GM06990 (cell line): ENCODE measurements at regions not wholly inside any gene's neighbourhood (a gene's known extent, or its start where the extent isn't known, plus 50 kb on each side); places are given as distances from the start of the nearest gene placed in this dataset.
"Not testable (repeated sequence)": the region's sequence is repeated elsewhere in the genome, so short reads cannot be mapped to it uniquely, and the experiment has no call there.

Experiments
- DNase-seq: peaks from one replicate; pipeline ENCODE4 v3.0.0-alpha.2; 2011; ENCODE audit not compliant: insufficient read length; ENCODE audit errors: extremely low read depth
- H3K27me3 ChIP-seq: replicated peaks from 2 replicates; pipeline ENCODE4 v1.6.0; 2011; ENCODE audit warnings: low read length; ENCODE audit not compliant: control insufficient read depth, insufficient read depth
- H3K36me3 ChIP-seq: 2 replicates; pipeline ENCODE4 v1.5.1; 2011; ENCODE audit warnings: low read length; ENCODE audit not compliant: control insufficient read depth, insufficient read depth
- H3K4me3 ChIP-seq: replicated peaks from 2 replicates; pipeline ENCODE4 v1.5.1; 2011; ENCODE audit warnings: low read depth, mild to moderate bottlenecking, control low read depth, low read length
- CTCF ChIP-seq: IDR thresholded peaks from 2 replicates; pipeline ENCODE4 v1.5.1; 2011; ENCODE audit warnings: low read length, control low read depth, mild to moderate bottlenecking, inconsistent platforms; ENCODE audit not compliant: insufficient read depth, poor library complexity, severe bottlenecking

DNA sequence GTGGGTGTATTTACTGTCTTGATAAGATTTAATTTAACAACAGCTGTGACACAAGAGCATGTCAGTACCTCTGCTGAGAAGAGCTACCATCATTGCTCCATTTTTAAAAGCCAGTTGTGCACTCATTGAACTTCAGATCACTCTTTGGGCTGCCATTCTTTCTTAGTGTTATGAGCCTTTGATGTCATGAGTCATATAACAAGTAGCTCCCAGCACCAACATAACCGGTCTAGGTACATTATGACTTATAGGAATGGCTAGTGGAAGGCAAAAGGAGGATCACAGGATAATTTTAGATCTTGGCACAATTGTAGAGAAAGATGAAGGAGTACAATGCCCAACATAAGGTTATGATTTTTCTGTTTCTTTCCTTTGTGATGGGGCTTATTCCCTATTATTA is 170.8 kb upstream of the FBN2 start:
- DNase-seq: no peak

DNA sequence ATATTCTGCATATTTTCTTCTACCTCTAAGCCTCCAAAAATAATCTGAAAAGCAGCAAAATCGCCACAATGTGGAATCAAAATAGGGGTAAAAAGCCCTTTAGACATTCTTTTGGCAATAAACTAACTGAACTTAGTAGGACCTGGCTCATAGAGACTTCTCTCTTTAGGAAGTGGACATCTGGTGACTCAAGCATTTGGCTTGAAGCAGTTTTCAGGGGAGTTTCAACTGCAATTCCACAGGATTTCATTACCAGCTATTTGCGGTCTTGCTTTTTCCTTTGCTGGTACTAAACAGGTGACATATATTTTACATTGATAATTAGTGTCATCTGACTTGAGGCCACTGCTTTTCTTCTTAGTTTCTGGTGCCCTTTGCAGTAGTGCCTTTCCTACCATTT is 173.2 kb upstream of the FBN2 start:
- Histone ChIP-seq H3K36me3 (no peaks in the 10 kb centered on the region), H3K27me3 (no peaks in the 10 kb centered on the region), H3K4me3 (no peak overlapping the region)
- TF ChIP-seq CTCF: no peak
- DNase-seq: no peak

More for the DNA sequence above, 170.8 kb upstream of the FBN2 start:
- Histone ChIP-seq H3K27me3 (no peaks in the 10 kb centered on the region), H3K4me3 (no peak overlapping the region), H3K36me3 (no peaks in the 10 kb centered on the region)
- no peak for TF ChIP-seq CTCF

- Histone ChIP-seq H3K36me3 (no peaks in the 10 kb centered on the region), H3K4me3 (no peak overlapping the region), H3K27me3 (no peaks in the 10 kb centered on the region)
- TF ChIP-seq CTCF: no peak
- DNase-seq: no peak
These were observed 176.5 kb upstream of the FBN2 start for GRCh38 chr5:128714551-128714950.

GRCh38 chr5:128722551-128722950 is 184.5 kb upstream of the FBN2 start:
- no peaks in the 10 kb centered on the region for H3K36me3 ChIP-seq
- no peak for DNase-seq
- TF ChIP-seq CTCF: no peak
- no peaks in the 10 kb centered on the region for H3K27me3 ChIP-seq
- no peak overlapping the region for H3K4me3 ChIP-seq

DNA sequence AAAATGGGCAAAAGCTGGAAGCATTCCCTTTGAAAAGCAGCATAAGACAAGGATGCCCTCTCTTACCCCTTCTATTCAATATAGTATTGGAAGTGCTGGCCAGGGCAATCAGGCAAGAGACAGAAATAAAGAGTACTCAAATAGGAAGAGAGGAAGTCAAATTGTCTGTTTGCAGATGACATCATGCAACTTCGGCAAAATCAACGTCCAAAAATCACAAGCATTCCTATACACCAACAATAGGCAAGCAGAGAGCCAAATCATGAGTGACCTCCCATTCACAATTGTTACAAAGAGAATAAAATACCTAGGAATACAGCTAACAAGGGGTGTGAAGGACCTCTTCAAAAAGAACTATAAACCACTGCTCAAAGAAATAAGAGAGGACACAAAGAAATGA is 192.0 kb upstream of the FBN2 start:
- DNase-seq, H3K4me3 ChIP-seq, H3K36me3 ChIP-seq, H3K27me3 ChIP-seq: not testable (repeated sequence)

DNA sequence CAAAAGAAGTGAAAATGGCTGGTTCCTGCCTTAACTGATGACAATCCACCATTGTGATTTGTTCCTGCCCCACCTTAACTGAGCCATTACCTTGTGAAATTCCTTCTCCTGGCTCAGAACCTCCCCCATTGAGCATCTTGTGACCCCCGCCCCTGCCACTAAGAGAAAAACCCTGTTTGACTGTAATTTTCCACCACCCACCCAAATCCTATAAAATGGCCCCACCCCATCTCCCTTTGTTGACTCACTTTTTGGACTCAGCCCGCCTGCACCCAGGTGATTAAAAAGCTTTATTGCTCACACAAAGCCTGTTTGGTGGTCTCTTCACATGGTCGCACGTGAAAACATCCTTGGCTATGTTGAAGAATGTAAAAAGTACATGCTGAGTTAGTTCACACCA is 197.6 kb upstream of the FBN2 start:
- not testable (repeated sequence) for DNase-seq, H3K27me3 ChIP-seq, H3K36me3 ChIP-seq, H3K4me3 ChIP-seq

DNA sequence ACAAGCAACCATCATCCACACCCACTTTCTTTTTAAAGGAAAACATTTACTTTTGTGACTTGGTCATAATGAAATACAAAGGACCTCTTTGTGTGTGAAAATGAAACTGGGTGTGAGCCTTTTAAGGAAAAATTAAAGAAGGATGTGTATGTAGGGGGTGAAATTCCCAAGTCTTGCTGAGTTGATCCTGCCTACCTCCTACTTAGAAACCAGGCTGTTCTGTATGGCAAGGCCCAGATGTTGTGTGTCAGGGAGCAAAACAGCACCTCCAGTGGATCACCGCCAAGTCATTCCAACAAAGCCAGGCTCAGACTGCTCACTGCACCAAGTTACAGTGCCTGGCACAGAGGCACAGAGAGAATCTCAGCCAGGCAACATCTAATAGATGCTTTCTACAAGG is 198.5 kb upstream of the FBN2 start:
- DNase-seq: no peak
- H3K4me3 ChIP-seq: no peak overlapping the region
- TF ChIP-seq CTCF: no peak

More for the DNA sequence above, 198.5 kb upstream of the FBN2 start:
- H3K36me3 ChIP-seq: no peaks in the 10 kb centered on the region
- H3K27me3 ChIP-seq: no peaks in the 10 kb centered on the region
